Left kidney (tissue), 1 donor: ENCODE measurements at regions not wholly inside any gene's neighbourhood (a gene's known extent, or its start where the extent isn't known, plus 50 kb on each side); places are given as distances from the start of the nearest gene placed in this dataset.

ENCODE experiments used
- DNase-seq: peaks from one replicate; pipeline ENCODE4 v3.0.0-alpha.2; 2013

DNA sequence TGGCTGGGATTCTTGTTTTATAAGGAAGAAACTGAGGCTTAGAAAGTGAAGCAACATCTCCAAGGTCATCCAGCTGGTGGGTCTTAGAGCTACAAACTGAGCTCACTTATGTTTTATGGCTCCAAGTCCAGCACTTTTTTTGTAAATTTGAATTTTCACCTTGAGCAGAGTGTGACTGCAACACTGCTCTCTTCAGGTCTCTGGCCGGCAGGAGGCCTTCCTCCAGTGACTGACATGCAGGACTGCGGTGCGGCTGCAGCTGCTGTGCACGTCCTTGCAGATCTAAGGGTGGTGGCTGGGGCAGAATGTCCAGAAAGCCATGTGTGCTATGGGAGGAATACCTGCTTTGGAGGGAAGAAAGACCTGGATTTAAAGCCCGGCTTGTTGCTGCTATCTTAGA lies 284.2 kb upstream of the POU3F1 start:
- DNase-seq = no peak

DNA sequence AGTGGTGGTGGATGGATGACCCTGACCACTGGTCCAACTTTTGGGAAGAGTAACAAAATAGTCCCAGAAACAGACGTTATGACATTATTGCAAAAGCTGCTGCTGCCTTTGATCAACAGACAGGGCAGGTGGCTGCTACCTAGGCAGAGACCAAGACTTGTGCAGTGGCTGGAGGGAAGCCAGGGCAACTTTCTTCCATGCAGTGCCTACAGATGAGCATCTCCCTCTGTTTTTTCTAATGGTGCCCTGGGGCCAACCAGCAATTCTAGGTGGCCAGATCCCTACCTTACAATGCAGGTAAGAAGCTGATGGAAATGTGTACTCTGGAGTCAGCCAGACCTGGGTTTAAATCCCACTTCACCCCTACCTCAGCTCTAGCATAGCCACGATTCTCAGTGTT lies 283.1 kb upstream of the POU3F1 start:
- DNase-seq = no peak

DNA sequence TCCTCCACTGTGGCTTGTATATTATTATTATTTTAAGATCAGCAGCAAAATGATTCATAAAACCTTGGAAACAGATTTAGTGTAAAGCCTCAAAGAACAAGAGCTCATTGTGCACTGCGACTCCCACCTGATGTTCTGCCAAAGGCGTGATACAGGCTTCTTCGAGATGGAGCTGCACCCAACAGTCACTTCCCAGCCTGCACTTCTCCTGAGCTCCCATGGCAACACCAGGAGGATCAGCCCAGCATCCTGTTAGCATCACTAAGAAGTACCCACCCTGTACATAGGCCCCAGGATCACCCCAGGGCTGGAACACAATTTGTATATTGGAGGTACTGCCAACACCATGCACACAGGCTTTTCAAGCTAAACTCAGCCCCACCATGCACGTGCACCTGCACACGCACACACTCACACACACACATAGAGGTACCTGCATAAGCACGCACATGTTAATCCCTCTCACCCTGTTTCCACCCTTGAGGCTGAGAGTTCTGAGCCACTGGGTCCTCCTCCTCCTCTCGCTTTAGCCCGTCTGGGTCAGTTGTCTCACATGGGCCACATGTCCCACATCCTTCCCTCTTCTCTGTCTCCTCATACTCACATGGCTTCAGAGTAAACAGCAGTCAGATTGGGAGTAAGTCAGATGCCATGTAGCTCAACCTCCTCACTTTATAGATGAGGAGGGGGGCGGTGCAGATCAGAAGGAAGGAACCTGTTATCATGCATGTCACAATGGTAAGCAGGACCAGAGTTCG lies 281.9 kb upstream of the POU3F1 start:
- DNase-seq = no peak

DNA sequence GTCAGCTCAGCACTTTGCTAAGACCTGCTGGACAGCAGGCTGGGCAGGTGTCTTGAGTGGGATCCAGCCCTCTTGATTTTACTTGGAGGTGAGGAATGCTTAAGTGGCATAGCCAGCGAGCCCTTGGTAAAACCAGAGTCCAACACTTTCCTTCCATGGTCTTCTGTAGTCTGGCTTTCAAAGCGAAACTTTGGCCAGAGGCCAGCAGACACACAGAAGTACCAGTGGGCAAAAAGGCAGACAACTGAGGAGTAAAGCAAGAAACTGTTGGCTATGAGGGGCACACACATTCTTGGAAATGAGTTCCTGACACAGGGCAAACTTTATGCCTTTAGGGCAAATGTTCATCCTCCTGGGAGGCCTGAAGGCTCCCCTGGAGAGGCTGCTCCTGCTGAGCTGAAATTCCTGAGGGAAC lies 281.0 kb upstream of the POU3F1 start:
- DNase-seq = no peak

DNA sequence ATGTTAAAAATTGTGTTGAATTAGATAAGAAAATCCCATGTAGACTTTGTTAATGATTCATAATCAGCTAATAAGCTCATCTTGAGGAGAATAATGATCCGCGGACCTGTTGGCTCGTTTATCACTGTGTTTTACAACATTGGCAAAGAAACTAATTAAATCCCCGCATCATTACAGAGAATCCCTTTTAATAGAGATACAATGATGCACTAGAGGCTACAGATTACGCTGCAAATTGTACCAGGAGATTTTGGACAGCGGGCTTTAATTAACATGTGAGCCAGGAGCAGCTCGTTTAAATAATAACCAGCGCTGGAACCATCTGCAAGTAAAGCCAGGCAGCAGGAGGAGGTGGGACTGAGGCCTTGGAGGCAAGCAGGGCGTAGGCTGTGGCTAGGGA lies 280.3 kb upstream of the POU3F1 start:
- no peak for DNase-seq

- DNase-seq = no peak
These were observed 279.5 kb upstream of the POU3F1 start for GRCh38 chr1:38326135-38326534.

- no peak for DNase-seq
These were observed 266.2 kb upstream of the POU3F1 start for GRCh38 chr1:38312753-38313152.

- DNase-seq = no peak
These were observed 263.5 kb upstream of the POU3F1 start for GRCh38 chr1:38310079-38310478.

DNA sequence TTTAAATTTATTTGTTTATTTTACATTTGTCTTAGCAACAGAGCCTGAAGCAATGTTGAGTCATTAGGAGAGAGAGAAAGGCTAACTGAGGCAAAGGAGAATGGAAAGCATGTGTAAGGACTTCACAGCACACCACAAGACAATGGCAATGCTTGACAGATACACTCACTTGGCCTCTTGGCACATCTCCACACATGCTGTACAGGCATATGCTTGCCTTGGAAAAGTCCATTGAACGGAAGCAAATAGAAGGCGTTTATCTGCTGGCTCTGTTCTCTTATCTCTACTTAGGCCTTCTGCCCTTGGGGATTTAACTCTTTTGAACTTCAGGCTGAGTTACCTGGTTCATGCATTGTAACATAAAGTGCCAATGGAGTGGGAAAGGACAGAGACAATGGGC lies 262.2 kb upstream of the POU3F1 start:
- DNase-seq = no peak

GRCh38 chr1:38305666-38306065 lies 259.1 kb upstream of the POU3F1 start:
- DNase-seq = no peak

- DNase-seq = no peak
These were observed 257.2 kb upstream of the POU3F1 start for GRCh38 chr1:38303843-38304242.

DNA sequence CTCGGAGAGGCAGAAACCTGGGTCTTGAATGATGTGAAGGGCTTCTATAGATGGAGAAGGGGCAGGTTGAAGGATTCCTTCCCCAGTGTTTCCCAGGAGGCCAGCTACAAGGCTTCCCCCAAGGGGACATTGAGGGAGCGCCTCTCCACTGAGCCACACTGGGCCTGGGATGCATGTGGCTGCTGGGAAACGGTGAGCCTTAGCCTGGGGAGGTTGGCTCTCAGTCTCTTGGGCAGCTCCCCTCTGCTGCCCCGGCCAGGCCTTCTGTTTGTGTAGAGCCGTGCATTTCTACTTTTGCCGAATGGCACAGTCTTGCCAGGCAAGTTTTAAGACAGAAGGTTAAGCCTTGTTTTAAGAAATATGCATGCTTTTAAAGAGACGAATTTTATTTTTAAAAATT lies 254.4 kb upstream of the POU3F1 start:
- no peak for DNase-seq

DNA sequence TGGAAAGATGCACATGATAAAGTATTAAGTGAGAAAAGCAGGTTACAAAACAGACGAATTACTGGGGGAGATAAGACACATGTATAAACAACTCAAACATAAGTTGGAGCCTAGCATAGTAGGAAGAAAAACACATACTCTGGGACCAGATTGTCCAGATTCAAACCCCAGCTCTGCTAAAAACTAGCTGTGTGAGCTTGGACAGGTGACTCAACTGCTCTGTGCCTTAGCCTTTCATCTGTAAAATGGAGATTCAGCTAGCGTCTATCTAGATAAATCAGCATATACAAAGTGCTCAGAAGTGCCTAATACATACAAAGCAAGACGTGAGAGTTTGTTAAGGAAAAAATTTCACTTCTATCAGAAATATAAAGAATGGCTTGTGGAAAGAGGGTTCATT lies 254.0 kb upstream of the POU3F1 start:
- DNase-seq = no peak

DNA sequence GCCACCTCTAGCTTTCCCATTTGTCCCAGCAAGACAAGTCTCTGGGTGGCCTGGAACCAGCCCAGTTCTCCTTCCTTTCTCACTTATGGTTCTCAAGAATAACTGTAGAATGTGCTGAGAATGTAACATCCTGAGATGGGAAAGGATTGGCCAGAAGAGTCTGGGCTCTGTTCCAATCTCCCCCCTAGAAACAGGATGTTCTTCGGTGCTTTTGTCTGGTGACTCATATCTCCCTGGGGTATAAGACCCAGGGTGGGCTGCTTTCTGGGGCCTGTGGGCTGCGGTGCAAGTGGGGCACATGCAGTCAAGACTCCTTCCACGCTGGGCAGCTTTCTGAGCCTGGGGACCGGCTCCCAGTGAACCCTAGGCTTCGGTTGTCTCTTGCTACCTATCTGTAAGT lies 251.2 kb upstream of the POU3F1 start:
- no peak for DNase-seq

GRCh38 chr1:38297246-38297645 lies 250.7 kb upstream of the POU3F1 start:
- no peak for DNase-seq

DNA sequence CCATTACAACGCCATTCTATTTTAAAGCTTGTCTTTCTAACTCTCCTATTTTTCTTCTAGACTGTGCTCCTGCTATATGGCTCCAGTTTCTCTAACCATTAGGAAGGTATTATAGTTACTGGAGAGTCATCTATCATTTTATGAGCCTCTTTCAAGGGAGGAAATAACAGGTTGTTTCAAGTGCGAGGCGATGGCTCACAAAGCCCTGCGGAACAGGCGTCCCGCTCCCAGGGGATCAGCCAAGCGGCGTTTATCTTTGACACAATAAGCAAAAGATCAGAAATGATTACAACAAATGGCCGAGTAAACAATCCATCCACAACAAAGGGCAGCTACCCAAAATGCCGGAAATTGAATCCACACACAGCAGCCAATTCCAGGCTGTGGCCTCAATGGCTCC lies 249.5 kb upstream of the POU3F1 start:
- no peak for DNase-seq

- DNase-seq = no peak
These were observed 247.0 kb upstream of the POU3F1 start for GRCh38 chr1:38293567-38293966.

- DNase-seq = no peak
These were observed 246.4 kb upstream of the POU3F1 start for GRCh38 chr1:38292969-38293368.

GRCh38 chr1:38291906-38292521 lies 245.4 kb upstream of the POU3F1 start:
- no peak for DNase-seq

DNA sequence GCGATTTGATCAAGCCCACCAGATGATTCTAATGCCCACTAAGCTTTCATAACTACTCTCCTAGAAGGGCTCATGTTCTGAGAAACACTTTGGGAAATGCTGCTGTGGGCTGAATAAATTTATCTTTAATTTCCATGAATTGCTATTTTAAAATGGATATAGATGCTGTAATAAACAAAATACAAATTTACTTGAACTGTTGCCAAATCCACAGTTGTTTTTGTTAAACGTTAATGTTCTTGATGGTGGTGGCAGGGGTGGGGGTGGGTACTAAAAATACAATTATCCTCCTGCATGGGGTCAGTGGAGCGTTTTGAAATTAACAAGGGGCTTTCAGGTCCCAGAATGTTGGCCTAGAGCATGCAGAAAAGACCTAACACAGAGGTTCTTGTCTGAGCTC lies 244.7 kb upstream of the POU3F1 start:
- DNase-seq = no peak

DNA sequence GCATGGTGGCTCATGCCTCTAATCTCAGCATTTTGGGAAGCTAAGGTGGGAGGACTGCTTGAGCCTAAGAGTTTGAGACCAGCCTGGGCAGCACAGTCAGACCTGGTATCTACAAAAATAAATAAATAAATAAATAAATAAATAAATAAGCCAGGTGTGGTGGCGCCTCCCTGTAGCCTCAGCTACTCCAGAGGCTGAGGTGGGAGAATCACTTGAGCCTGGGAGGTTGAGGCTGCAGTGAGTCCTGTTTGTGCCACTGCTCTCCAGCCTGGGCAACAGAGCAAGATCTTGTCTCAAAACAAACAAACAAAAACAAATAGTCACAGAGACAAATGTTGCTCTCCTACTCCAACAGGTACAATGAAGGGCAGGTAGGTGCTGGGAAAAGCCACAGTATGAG lies 242.4 kb upstream of the POU3F1 start:
- DNase-seq = no peak

DNA sequence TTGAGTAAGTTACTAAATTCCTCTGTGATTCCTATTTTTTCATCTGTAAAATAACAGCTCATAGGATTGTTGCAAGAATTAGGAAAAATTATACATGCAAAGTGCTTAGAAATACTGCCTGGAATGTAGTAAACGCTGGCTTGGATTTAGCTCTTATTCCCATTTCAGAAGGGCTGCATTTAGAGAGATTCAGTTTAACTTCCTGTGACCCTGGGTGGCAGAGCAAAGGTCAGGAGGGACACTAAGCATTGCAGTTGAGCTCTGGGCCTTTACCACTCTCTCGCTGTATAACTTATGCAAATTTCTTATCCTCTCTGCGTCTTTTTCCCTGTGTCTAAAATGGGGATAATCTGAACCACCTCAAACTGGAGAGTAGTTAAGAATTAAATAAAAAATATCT lies 241.0 kb upstream of the POU3F1 start:
- DNase-seq = no peak

- no peak for DNase-seq
These were observed 240.4 kb upstream of the POU3F1 start for GRCh38 chr1:38287036-38287435.

DNA sequence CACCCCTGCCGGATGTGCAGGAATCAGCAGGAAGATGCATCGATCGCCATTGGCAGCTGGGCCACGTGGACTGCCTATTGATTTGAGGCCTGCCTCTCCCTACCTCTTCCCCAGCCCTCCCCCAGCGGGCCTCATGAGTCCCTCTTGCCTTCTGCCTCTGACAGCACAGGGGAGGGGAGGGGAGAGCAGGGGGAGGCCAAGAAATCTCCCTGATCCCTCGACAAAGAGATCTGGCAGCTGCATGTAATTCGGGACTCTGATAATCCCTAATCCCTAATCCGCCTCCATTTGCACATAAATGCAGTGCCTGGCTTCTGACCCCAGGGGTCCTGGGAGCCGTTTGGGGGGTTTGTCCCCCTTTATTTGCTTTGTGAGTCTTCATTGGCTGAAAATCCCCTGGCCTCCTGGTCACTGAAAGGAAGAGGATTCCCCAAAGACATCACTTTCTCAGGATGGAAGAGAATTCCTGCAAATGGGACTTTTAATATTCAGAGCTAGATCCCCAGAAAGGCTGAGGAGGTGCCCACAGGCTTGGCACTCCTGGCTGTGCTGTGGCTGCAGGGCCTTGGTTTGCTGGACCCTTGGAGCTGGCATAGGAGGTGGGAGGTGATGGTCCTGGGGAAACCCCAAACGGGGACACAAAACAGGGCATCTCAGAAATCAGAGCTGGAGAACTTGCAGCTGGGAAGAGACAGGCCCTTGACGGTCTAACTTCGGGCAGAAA lies 239.4 kb upstream of the POU3F1 start:
- no peak for DNase-seq
